GM12878 (cell line): ENCODE measurements at regions not wholly inside any gene's neighbourhood (a gene's known extent, or its start where the extent isn't known, plus 50 kb on each side); places are given as distances from the start of the nearest gene placed in this dataset.

Experiments
- BCL11A ChIP-seq: IDR thresholded peaks from 2 replicates; pipeline ENCODE4 v1.6.1; 2011; ENCODE audit warnings: low read depth, low read length
- EED ChIP-seq: sonication (generic); IDR thresholded peaks from 2 replicates; pipeline ENCODE4 v1.6.1; 2016; ENCODE audit warnings: antibody characterized with exemption, low read depth
- ETV6 ChIP-seq, 2 experiments: fragments of 450-650 bp in 1 of 2; IDR thresholded peaks in 1 of 2; conservative IDR thresholded peaks in 1 of 2; 2 replicates each; pipeline ENCODE4 v1.6.1; 2014; ENCODE audit warnings: antibody characterized with exemption in 1 of 2, borderline replicate concordance in 1 of 2, low read depth in 1 of 2, mild to moderate bottlenecking in 1 of 2, moderate library complexity in 1 of 2
- NR2F1 ChIP-seq: fragments of 450-650 bp; conservative IDR thresholded peaks from 2 replicates; pipeline ENCODE4 v1.6.1; 2017; ENCODE audit warnings: mild to moderate bottlenecking
- RAD21 ChIP-seq: IDR thresholded peaks from 2 replicates; pipeline ENCODE4 v1.6.1; 2011; ENCODE audit warnings: mild to moderate bottlenecking, low read depth, low read length, moderate library complexity; ENCODE audit not compliant: insufficient read depth
- SMC3 ChIP-seq: IDR thresholded peaks from 2 replicates; pipeline ENCODE4 v1.6.1; 2011; ENCODE audit warnings: low read length, improper control_type of control experiment, borderline replicate concordance
- TF ChIP-seq, protein P1 (sequence below), 3 experiments: IDR thresholded peaks in 2 of 3; conservative IDR thresholded peaks in 1 of 3; 2 replicates each; pipeline ENCODE4 v1.5.1; 2011; ENCODE audit warnings: low read depth in 3 of 3, low read length in 3 of 3, mild to moderate bottlenecking in 3 of 3, control low read depth in 2 of 3, moderate library complexity in 2 of 3, inconsistent platforms in 1 of 3, mixed read lengths in 1 of 3; ENCODE audit not compliant: control insufficient read depth in 2 of 3, insufficient read depth in 1 of 3; ENCODE audit errors: extremely low read depth in 1 of 3
- TF ChIP-seq, protein P2 (sequence below): IDR thresholded peaks from 2 replicates; pipeline ENCODE4 v1.6.1; 2011; ENCODE audit warnings: borderline replicate concordance, low read depth, mild to moderate bottlenecking, moderate library complexity, low read length; ENCODE audit not compliant: insufficient read depth, poor library complexity, severe bottlenecking
- TF ChIP-seq, protein P3 (sequence below): IDR thresholded peaks from 2 replicates; pipeline ENCODE4 v1.6.1; 2011; ENCODE audit warnings: low read depth, low read length, improper control_type of control experiment, borderline replicate concordance

DNA sequence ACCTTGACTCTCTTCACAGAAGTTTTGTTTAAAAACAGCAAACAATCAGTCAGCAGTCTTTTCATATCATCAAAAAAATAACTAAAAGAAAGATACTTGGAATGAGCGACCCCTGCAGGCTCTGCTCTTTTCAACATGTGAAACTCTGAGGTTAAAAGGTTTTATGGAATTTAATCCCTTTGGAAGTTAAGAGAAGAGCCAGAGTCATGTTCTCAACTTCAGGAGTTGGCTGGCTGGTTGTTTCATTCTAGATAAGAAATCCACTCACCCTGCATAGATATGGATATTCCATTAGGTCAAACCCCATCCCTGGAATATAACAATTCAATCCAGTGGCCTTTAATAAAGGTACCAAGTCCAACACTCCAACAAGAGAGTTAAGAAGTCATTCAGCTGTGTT, 115.6 kb upstream of the RMDN2 start (continued):
- TF ChIP-seq, protein P1, sequence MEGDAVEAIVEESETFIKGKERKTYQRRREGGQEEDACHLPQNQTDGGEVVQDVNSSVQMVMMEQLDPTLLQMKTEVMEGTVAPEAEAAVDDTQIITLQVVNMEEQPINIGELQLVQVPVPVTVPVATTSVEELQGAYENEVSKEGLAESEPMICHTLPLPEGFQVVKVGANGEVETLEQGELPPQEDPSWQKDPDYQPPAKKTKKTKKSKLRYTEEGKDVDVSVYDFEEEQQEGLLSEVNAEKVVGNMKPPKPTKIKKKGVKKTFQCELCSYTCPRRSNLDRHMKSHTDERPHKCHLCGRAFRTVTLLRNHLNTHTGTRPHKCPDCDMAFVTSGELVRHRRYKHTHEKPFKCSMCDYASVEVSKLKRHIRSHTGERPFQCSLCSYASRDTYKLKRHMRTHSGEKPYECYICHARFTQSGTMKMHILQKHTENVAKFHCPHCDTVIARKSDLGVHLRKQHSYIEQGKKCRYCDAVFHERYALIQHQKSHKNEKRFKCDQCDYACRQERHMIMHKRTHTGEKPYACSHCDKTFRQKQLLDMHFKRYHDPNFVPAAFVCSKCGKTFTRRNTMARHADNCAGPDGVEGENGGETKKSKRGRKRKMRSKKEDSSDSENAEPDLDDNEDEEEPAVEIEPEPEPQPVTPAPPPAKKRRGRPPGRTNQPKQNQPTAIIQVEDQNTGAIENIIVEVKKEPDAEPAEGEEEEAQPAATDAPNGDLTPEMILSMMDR (IDR thresholded peaks at IDR 0.05 in 2 of 3, conservative IDR thresholded peaks at IDR 0.05 in 1 of 3; ENCODE audit: control insufficient read depth in 2 of 3, extremely low read depth in 1 of 3, insufficient read depth in 1 of 3, low read depth in 3 of 3, low read length in 3 of 3) = 0 out of 6 replicates have a peak, but pooled peaks of 1 of the 3 experiments have one; percentile 0
- peak; percentile 25; the same call in 1 of the 2 replicates for TF ChIP-seq RAD21
- peak; percentile 17; the same call in 1 of the 2 replicates for TF ChIP-seq SMC3
- TF ChIP-seq EED = no peak
- TF ChIP-seq ETV6 (conservative IDR thresholded peaks at IDR 0.05 in 1 of 2, IDR thresholded peaks at IDR 0.05 in 1 of 2; ENCODE audit: borderline replicate concordance in 1 of 2, low read depth in 1 of 2) = no peak
- no peak for TF ChIP-seq NR2F1
- no peak for TF ChIP-seq BCL11A
- TF ChIP-seq, protein P2, sequence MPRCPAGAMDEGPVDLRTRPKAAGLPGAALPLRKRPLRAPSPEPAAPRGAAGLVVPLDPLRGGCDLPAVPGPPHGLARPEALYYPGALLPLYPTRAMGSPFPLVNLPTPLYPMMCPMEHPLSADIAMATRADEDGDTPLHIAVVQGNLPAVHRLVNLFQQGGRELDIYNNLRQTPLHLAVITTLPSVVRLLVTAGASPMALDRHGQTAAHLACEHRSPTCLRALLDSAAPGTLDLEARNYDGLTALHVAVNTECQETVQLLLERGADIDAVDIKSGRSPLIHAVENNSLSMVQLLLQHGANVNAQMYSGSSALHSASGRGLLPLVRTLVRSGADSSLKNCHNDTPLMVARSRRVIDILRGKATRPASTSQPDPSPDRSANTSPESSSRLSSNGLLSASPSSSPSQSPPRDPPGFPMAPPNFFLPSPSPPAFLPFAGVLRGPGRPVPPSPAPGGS = no peak
- TF ChIP-seq, protein P3, sequence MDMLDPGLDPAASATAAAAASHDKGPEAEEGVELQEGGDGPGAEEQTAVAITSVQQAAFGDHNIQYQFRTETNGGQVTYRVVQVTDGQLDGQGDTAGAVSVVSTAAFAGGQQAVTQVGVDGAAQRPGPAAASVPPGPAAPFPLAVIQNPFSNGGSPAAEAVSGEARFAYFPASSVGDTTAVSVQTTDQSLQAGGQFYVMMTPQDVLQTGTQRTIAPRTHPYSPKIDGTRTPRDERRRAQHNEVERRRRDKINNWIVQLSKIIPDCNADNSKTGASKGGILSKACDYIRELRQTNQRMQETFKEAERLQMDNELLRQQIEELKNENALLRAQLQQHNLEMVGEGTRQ = no peak
